ENCODE measurements at regions not wholly inside any gene's neighbourhood (a gene's known extent, or its start where the extent isn't known, plus 50 kb on each side); places are given as distances from the start of the nearest gene placed in this dataset.

DNA sequence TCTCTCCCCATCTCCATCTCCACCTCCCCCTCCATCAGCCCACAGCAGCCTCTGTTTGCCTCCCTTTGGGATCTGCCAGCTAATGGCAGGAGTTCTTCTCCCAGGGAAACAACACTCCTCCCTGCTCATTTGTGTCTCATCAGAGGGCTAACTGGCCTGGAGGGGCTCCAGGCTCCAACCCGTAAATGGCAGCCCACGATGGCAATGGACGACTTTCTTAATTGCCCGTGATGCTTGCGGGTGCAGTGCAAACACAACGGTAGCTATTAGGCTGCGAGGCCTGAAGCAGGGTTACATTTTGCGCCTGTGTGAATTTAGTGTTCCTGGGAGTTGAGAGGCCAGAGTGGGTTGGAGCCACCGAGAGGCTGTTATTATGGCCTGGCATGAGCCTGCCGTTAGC lies 285.1 kb downstream of the TNS1 start:
- DNase-seq: no peak

DNA sequence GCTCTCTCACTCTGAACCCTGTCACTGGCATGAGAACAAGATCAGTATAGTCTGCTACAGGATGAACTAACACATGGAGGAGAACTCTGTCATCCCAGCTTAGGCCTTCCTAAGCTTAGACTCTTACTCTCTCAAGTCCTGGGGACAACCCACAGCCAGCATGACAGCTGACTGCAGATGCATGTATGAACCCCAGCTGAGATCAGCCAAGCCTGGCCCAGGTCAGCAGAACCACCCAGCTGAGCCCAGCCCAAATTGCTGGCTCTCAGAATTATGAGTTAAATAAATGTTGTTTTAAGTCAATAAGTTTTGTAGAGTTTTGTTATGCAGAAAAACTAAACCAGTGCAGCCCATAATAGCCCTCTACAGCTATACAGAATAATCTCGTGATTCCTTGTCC lies 287.3 kb downstream of the TNS1 start:
- no peak for DNase-seq

DNA sequence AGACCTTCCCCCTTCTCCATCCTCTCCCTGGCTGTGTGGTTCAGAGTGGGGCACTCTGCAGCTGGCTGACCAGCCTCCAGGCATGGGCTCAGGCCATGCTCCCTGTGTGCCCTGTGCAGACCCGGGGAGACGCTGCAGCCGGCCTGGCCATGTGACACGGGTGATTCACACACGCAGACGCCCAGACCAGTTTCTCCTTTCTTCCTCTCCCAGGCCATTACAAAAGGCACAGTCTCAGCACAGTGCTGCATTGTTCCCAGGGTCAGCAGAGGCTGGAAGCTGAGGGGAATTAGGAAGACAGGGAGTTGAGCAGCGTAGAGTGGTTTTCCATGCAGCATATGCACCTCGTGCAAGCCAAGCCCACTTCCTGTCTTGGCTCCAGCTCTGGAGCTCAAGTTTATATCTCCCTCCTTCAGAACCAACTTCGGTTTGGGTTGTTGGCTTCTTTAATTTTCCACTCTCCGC lies 288.5 kb downstream of the TNS1 start:
- no peak for DNase-seq

DNA sequence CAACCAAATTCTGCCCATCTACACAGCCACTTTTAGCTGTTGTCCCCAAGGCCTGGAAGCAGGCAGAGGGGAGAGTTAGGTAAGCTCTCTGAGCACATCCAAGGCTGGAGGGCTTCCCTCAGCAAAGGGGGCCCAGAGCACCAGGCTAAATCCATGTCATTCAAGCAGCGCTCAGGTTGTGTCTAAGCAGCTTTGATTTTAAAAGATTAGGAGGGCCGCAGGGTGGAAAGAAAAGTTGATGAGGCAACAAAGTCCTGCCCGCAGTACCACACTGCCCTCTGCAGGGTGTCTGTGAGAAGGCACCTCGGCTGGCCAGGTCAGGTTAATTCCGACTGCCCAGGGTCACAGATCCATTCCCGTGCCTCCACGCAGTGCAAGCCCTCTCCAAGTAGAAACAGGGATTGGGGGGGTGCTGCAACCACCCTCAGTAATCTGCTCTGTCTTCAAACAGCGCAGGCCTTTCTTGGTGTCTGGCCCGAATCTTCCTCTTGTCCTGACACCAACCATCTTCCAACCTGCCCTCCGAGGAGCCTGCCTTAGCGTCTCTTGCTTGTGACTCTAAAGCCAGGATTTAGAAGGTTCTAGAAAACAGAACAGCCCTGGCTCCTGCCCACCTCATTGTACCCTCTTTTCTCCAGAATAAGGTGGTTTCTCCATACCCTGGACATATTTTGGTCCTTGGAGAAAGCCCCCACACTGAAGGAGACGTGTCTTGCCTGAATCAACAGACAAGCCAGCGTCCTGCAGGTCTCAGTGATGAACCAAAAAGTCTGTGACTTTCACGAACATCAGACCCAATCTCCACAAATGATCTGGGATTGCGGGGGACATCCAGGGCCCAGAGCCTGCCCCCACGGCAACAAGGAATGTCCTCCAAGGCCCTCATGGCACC lies 289.2 kb downstream of the TNS1 start:
- DNase-seq: peak; percentile 40

DNA sequence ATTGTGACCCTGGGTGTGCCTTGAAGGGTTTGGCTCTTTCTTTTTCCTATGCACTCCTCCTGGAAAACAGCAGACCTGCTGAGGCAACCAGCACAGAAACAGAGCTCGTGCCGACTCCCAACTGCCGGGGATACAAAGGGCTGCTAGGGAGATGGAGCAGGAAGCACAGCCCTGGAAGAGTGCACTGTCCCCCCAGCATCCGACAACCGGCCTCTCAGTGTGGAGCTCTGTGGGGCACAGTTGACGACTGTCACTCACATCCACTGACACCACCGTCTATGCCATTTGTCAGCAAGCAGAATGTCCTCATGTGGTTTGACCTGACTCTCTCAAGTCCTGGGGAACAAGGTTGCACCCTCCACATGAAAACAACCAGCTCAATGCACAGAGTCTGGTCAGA lies 290.4 kb downstream of the TNS1 start:
- no peak for DNase-seq

DNA sequence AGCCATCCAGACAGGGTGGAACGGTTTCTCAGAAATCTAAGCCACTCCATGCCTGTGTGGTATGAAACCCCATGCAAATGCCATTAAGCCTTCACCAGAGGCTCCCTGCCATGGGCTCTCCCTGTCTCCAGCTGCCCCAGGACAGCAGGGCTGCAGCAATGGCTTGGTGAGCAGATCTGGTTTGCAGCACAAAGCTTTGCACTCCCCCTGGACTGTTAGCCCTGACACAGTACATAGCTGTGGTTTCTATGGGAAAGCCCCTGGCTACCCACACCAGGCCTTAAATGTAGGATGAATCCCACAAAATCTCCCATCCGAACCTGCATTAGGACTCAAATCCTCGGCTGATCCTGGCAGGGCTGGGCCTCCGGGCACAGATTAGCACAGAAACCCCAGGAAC lies 291.6 kb downstream of the TNS1 start:
- no peak for DNase-seq

DNA sequence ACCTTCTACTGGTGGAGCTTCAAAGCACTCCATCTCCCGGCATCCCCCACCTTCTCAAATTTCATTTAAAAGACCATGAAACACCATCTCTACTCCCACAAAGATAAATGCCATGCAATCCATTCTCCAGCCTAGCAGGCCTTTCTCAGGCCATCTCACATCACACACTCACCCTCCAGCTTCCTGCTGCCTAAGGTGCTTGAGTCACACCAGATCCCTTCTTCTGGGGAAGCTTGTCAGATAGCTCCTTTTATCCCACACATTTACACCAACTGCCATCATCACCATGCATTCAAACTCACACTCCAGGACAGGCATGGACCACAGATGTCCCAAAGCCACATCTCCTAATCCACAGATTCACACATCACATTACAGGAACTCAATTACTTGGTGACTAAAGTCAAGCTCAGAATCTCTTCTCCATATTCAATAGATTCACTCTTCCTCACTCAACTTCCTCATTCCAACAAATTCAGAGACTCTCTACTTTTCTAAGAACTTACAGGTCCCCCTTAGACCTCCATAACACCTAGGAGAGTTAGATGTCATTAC lies 292.5 kb downstream of the TNS1 start:
- DNase-seq: no peak

DNA sequence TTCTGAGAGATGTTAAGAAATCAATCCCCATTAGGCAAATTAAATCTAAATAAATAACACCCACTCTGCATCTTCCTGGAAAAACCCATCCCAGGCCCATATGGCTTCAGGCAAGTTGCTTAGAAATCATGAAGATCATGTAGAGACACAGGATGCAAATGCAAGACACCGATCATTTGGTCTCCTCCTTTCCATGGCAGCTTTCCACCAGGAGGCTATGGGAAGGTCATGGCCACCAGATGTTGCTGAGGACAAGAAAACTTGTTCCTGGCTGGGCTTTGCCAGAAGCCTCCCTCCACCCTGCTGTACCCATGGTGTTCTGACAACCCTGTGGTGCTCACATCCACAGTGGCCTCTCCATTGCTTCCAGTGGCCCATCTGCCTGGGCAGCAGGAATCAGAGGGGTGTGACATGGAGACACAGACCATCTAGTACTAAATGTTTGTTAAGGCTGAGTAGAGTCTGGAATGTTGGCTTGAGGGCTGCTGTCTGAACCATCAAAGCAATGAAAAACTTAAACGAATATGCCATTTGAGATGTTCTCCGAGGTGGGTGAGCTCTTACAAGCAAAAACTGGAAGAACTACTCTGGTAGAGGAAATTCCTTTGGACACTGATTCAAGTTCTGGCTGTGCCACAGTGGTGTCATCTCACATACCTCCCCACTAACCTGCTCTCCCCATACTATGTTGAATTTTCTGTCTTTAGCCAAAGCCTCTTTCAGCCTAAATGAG lies 293.2 kb downstream of the TNS1 start:
- no peak for DNase-seq

DNA sequence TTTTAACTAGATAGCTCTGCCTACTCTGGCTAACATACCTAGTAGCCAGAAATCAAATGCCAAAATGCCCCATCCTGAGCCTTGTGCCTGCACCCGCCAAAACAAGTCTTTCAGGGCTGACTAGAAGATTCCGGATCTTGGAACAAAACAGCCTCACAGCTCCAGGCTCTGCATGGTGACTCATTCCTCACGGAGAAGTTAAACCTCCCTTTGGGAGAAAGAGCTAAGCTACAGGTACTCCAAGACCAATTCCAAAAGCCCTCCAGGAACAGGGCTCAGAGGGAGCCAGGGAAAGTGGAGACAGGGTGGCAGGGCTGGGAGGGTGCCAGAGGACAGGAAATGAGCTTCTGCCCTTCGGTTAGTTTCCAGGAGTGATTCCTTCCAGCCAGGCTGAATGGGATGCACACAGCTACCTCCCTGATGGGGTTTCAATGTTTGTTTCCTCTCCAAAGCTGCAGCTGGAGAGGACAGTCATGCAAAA lies 295.6 kb downstream of the TNS1 start:
- no peak for DNase-seq

DNA sequence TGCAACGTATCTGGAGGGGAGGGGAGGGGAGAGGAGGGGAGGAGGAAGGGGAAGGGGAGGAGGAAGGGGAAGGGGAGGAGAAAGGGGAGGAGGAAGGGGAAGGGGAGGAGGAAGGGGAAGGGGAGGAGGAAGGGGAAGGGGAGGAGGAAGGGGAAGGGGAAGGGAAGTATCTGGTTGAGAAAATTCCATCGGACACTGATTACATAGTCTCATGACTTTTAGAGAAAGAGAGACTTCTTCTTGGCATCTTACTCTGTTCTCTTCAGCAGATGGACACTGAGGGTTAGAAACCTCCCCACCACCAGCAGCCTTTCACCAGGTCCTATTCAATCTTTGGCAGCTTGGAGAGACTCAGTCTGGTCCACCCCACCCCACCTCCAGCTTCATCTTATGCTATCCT lies 296.3 kb downstream of the TNS1 start:
- no peak for DNase-seq

DNA sequence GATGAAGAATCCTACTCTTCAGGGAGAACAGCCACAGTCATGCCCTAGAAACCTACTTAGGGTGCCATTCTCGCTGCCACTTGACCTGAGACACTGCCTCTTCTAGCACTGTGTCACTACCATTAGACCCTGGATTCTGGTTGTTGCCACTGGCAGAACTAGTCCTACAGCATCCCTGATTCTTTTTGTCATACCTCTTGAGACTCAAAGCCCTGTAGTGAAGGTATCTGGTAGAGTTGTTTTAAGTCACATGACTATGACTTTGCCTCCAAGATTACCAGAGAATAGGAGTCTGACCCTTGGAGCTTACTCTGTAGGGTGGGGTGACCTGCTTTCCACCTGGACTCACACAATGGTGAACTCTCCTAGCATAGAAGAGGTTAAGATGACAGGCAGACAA lies 296.7 kb downstream of the TNS1 start:
- DNase-seq: no peak

DNA sequence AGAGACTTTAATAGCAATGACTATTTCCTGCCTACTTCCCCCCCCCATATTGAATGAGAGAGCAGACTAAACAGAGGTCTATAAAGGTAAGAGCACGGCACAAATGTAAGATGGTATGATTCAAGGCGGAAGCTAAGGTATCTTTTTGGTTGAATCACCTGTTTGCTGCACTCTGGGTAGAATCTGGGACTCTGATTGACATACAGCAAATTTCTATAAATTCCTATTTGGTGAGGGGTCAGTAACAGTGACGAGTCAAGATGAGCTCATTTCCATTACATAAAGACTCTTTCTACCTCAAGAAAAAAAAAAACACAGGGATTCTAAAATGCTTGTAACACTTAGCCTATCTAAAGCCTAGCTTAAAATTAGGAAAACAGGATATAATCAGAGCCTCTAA lies 297.3 kb downstream of the TNS1 start:
- DNase-seq: no peak

DNA sequence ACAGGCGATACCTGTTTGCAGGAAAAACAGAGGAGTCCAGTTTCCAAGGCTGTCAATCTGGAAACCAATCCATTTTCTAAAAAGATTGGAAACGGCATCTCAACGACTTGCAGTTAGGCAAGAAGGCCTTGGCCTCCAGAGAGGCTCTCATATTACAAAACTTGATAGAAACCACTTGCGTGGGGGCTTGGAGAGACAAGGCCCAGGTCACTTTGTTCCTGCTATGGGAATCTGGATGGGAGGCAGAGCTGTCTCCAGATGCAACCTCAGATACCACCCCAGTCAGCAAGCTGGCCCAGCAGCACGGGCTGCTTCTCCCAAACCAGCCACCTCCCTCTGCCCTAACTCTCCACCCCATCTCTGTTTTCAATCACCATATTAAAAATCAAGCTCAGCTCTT lies 298.8 kb downstream of the TNS1 start:
- no peak for DNase-seq

DNA sequence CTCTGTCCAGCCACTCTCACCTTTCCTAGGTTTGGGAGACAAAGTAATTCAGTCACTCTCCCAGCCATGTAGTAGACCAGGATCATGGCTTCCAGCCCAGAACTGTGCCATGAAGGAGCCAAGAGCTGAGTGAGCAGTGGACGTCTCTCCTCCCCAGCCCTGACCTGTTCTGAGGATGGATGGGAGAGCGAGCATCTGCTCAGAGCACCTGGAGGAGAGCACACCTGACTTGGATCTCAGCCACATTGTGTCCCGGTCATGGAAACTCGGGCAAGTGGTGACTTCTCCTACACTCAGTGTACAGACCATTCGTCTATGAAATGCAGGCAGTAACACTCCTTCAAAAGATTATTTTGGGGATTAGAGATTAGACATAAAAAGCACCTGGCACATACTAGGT lies 299.7 kb downstream of the TNS1 start:
- DNase-seq: no peak

DNA sequence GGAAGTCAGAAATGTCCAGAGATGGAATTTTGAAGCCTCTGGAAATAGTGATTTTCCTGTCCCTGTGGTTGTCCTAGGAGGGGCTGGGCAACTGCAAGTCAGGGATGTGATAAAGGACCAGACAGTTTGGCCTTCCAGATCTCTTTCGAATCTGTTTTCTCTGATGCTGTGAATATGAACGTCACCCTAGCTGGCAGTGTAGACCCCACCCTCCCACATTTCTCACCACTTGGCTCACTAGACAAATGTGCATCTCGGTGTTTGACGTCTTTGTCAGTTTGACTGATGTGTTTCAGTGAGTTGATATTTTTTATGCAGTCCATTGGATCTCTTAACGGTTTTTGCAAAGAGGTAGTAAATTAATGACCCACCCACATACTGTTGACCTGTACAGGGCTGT lies 301.2 kb downstream of the TNS1 start:
- no peak for DNase-seq

DNA sequence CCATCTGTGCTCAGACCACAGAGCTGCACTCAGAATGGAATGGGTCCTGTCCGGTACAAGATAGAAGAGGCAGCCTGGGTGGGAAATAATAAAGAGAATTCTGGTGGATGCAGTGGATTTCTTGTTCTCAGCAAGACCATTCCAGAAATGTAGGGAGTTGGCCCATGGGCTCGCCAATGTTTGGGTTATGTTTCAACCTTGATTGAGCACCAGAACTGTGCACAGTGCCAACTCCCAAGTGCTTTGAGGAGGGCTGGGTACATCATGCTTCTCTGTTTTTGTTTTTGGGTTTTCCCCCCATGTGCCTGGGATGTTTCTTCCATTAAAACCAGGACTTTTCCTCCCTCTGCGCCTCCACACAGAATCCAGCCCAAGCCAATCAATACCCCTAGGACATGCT lies 304.1 kb downstream of the TNS1 start:
- DNase-seq: no peak

DNA sequence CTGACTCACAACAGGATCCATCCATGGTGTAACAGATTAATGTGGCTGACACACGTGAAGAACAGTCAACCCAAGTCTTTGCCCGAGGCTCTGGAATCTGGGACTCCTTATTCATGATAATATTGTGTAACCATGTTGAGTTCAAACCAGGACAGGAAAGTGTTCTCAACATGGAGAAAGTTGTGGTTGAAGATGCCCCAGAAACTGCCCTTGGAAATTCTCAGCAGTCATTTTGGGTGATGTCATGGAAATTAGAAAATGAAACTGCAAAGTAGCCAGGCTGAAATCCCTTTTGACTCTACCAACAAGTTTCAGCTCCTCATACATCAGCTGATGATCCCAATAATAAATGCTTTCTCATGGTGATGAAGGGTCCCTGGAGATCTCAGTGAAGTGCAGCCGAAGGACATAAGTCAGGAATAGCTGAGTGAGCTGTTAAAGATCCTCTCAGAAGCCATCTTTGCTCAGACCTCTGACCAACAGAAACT lies 307.7 kb downstream of the TNS1 start:
- no peak for DNase-seq

DNA sequence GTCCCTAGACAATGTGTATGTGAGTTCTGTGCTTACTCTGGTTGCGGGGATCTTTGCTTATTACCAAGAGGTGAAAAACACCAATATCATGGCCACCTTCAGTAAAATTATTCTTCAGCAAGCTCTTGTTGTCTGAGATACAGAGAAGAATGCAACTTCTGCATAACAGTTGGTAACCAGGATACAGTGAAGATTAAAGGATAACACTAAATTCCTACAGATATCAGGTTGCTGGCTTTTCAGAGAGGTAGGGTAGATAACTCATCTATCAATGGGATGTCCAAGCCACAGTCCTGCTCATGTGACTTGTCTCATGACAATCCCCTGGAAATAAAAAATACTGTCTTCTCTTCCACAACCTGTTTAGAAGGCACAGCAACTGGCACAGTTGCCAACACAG lies 308.5 kb downstream of the TNS1 start:
- DNase-seq: no peak

DNA sequence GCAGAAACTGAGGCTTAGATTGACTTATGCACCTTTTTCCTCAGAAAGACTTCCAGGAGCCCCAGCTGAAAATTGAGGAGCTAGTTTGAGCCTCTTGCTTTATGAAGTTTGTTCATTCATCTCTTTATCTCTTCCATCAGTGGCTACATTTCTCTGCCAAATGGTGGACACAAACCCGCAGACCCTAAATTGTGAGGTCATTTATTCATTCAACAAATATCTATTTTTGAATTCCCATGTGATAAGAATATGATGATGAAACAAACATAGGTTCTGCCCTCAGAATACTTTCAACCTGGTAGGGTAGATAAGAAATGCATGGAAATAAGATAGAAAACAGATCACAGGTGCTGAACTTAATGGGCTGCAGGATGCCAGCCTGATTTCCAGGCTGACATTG lies 309.4 kb downstream of the TNS1 start:
- DNase-seq: no peak

DNA sequence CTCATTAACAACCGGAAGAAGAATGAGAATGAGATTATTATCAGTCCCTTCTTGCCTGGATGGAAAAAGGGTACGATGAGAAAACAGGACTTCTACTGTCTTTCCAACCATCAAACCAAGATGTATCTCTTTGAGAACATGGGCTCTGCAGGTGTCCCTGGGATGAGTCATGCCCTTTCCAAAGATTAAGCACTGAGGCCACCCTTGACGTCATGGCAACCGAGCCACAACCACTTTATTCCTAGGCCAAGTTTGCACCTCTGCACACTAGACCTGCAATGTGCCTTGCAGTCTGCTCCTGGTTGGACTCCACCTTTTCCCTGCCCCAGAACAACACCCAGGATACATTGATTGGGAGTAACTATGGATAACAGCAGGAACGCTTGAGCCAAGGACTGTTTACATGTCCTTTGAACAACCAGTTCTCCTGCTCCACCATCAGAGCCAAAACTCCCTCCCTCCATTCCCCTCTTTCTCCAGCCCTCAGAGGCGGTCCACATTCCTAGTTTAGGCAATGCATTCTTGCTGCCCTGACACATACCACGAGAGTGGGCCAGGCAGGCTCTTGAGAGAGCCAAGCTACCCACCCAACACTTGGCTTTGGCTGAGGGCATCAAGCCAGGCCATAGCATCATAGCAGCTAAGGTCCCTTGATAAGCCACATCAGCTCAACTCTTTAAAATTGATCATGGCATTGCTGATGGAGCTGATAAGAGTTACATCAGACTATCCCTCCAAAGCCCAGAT lies 310.7 kb downstream of the TNS1 start:
- DNase-seq: no peak

DNA sequence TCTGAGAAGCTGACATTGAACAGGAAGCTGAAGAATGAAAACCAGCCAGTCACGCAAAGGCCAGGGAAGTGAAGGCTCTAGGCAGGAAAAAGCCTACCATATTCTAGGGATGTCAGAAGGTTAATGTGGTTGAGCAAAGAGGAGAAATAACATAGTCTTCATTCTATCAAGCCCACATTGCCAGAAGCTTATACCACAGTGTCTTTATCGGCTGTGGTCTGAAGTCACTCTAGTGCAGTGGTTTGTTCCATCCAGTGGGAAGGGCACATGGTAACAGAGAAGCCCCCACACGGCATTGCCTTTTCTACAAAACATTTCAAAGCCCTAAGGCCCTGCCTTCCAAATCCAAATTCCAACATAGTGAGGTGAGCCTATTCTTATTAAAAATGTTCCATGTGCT lies 311.3 kb downstream of the TNS1 start:
- no peak for DNase-seq

DNA sequence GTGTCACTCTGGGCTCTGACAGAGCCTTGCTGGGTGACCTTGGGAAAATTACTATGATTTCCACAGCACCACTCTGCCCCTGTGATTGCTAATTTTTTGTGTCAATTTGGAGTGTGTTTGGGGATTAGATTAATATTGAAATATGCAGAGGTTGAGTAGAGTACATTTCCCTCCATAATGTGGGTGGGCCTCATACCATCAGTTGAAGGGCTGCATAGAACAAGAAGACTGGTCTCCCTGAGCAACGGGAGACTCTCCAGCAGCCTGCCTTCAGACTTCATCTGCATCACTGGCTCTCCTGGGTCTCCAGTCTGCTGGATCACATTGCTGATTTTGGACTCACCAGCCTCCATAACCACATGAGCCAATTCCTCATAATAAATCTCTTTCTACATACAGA lies 313.7 kb downstream of the TNS1 start:
- DNase-seq: no peak

DNA sequence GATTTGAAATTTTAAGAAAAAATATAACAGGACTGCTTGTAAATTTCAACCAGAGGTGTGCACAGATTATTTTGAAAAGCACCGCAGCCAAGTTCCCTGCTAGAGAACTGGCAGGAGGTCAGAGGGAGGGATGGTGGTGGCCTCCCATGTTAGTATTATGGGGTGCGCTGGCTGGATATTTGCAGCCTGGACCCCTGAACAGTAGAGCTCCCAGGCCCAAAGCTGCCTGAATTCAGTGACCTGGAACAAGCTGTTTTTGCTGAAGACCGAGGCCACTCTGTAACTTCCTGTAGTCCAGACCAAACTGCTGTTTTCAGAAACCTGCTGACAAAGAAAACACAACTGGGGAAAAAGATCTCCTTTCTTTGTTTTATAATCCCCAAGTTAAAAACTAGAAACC lies 314.3 kb downstream of the TNS1 start:
- DNase-seq: no peak

Measured in NCI-H2171 (cell line).